H1 (cell line): ENCODE measurements at regions not wholly inside any gene's neighbourhood (a gene's known extent, or its start where the extent isn't known, plus 50 kb on each side); places are given as distances from the start of the nearest gene placed in this dataset.

Experiments used
- CTCF ChIA-PET: fragments of 300-600 bp; sonication (Branson Sonifier 250); formaldehyde crosslinking; loops from one replicate; lab custom pipeline; 2021; ENCODE audit not compliant: partially characterized antibody; lab: Charles Lee
- POLR2A ChIA-PET: fragments of 300-600 bp; sonication (Branson Sonifier 250); formaldehyde crosslinking; loops from one replicate; lab custom pipeline; 2021; ENCODE audit warnings: inconsistent platforms; ENCODE audit not compliant: partially characterized antibody; lab: Charles Lee
- DNase-seq, 2 experiments: peaks; one replicate each; pipeline versions ENCODE4 v3.0.0 to v3.0.0-alpha.2; 2010 to 2022; ENCODE audit warnings: low spot score in 2 of 2, low read depth in 1 of 2, mixed read lengths in 1 of 2
- FAIRE-seq: peaks from 2 replicates; lab custom pipeline; 2011; peaks lifted over from hg19 to GRCh38; lab: Jason Lieb, UNC
- H2AFZ ChIP-seq: 2 replicates; pipeline ENCODE4 v1.8.1; 2012; ENCODE audit warnings: low read length, inconsistent platforms
- H2AK5ac ChIP-seq: 2 replicates; pipeline ENCODE4 v1.6.1; 2013; ENCODE audit warnings: low read depth, low read length
- H2BK120ac ChIP-seq: replicated peaks from 2 replicates; pipeline ENCODE3; 2013; ENCODE audit warnings: low read depth, low read length, inconsistent platforms
- H2BK12ac ChIP-seq: 2 replicates; pipeline ENCODE4 v1.6.1; 2013; ENCODE audit warnings: low read depth, low read length
- H2BK15ac ChIP-seq: 2 replicates; pipeline ENCODE4 v1.6.1; 2013; ENCODE audit warnings: low read length
- H2BK20ac ChIP-seq: 2 replicates; pipeline ENCODE4 v1.6.1; 2013; ENCODE audit warnings: low read length
- H2BK5ac ChIP-seq: 2 replicates; pipeline ENCODE4 v1.6.1; 2013; ENCODE audit warnings: low read depth, low read length
- H3K14ac ChIP-seq: 2 replicates; pipeline ENCODE4 v1.6.1; 2013; ENCODE audit warnings: inconsistent platforms; ENCODE audit not compliant: insufficient read length
- H3K18ac ChIP-seq: 2 replicates; pipeline ENCODE4 v1.6.1; 2013; ENCODE audit warnings: low read length; ENCODE audit errors: extremely low read depth
- H3K23ac ChIP-seq: 2 replicates; pipeline ENCODE4 v1.6.1; 2013; ENCODE audit warnings: inconsistent platforms; ENCODE audit not compliant: insufficient read length
- H3K23me2 ChIP-seq: 2 replicates; pipeline ENCODE4 v1.6.1; 2013; ENCODE audit warnings: low read depth, low read length
- H3K27ac ChIP-seq: 2 replicates; pipeline ENCODE4 v1.6.1; 2011; ENCODE audit warnings: low read depth, low read length, inconsistent platforms
- H3K27me3 ChIP-seq, 4 experiments: replicated peaks in 1 of 4; 1 replicate in 1 of 4; 2 replicates in 3 of 4; pipeline versions ENCODE4 v1.6.1 to v1.8.1; 2011 to 2013; ENCODE audit warnings: low read length in 3 of 4, mild to moderate bottlenecking in 3 of 4, inconsistent platforms in 2 of 4, mixed read lengths in 2 of 4, moderate library complexity in 1 of 4; ENCODE audit not compliant: control insufficient read depth in 3 of 4, insufficient read depth in 3 of 4; ENCODE audit errors: extremely low read depth in 1 of 4
- H3K36me3 ChIP-seq, 4 experiments: 2 replicates each; pipeline versions ENCODE4 v1.6.1 to v1.8.1; 2011 to 2013; ENCODE audit warnings: mild to moderate bottlenecking in 4 of 4, low read length in 3 of 4, moderate library complexity in 2 of 4, control low read depth in 1 of 4, inconsistent platforms in 1 of 4; ENCODE audit not compliant: insufficient read depth in 4 of 4, control insufficient read depth in 2 of 4
- H3K4ac ChIP-seq: replicated peaks from 2 replicates; pipeline ENCODE3; 2013; ENCODE audit warnings: low read length, low read depth, mixed read lengths, inconsistent platforms; ENCODE audit not compliant: insufficient read length
- H3K4me1 ChIP-seq, 4 experiments: replicated peaks in 1 of 4; 1 replicate in 1 of 4; 2 replicates in 3 of 4; pipeline versions ENCODE4 v1.6.1 to v1.8.1; 2011 to 2013; ENCODE audit warnings: low read length in 3 of 4, inconsistent platforms in 2 of 4, mixed read lengths in 1 of 4; ENCODE audit not compliant: insufficient read depth in 4 of 4, control insufficient read depth in 3 of 4
- H3K4me2 ChIP-seq, 2 experiments: 2 replicates each; pipeline versions ENCODE4 v1.6.1 to v1.8.1; 2011 to 2013; ENCODE audit warnings: low read depth in 2 of 2, low read length in 2 of 2, control low read depth in 1 of 2, inconsistent platforms in 1 of 2, mild to moderate bottlenecking in 1 of 2; ENCODE audit not compliant: insufficient read depth in 1 of 2
- H3K4me3 ChIP-seq, 4 experiments: fragments of 200-600, 300-600 bp in 1 of 4; sonication (generic), shearing (Covaris generic), sonication (Bioruptor Twin) in 1 of 4; 2 replicates each; pipeline versions ENCODE4 v1.5.1 to v1.8.1; 2011 to 2016; ENCODE audit warnings: low read length in 4 of 4, low read depth in 3 of 4, control low read depth in 2 of 4, inconsistent platforms in 2 of 4, mild to moderate bottlenecking in 2 of 4, mixed read lengths in 1 of 4, moderate library complexity in 1 of 4; ENCODE audit not compliant: insufficient read depth in 2 of 4; ENCODE audit errors: extremely low read depth in 1 of 4
- H3K56ac ChIP-seq: replicated peaks from 2 replicates; pipeline ENCODE3; 2013; ENCODE audit warnings: low read depth, mild to moderate bottlenecking, mixed read lengths, low read length, inconsistent platforms; ENCODE audit not compliant: insufficient read length
- H3K79me1 ChIP-seq: 2 replicates; pipeline ENCODE4 v1.6.1; 2013; ENCODE audit warnings: low read depth, low read length, control low read depth
- H3K79me2 ChIP-seq, 2 experiments: 2 replicates each; pipeline versions ENCODE4 v1.6.1 to v1.8.1; 2012 to 2013; ENCODE audit warnings: low read length in 2 of 2, mild to moderate bottlenecking in 2 of 2, inconsistent platforms in 1 of 2; ENCODE audit not compliant: insufficient read depth in 2 of 2, control insufficient read depth in 1 of 2
- H3K9ac ChIP-seq, 4 experiments: replicated peaks in 1 of 4; 1 replicate in 1 of 4; 2 replicates in 3 of 4; pipeline versions ENCODE4 v1.6.1 to v1.8.1; 2011 to 2013; ENCODE audit warnings: low read depth in 3 of 4, low read length in 3 of 4, control low read depth in 2 of 4, mild to moderate bottlenecking in 2 of 4, moderate library complexity in 2 of 4, inconsistent platforms in 1 of 4; ENCODE audit errors: extremely low read depth in 1 of 4
- H3K9me3 ChIP-seq, 2 experiments: 2 replicates each; pipeline versions ENCODE4 v1.6.1 to v1.8.1; 2012 to 2013; ENCODE audit warnings: mild to moderate bottlenecking in 2 of 2, moderate library complexity in 2 of 2, control low read depth in 1 of 2, inconsistent platforms in 1 of 2, low read depth in 1 of 2, low read length in 1 of 2, mixed read lengths in 1 of 2; ENCODE audit not compliant: insufficient read depth in 2 of 2
- H4K20me1 ChIP-seq, 2 experiments: replicated peaks in 1 of 2; 2 replicates each; pipeline versions ENCODE3 to v1.8.1; 2011 to 2013; ENCODE audit warnings: inconsistent platforms in 2 of 2, low read length in 2 of 2, mild to moderate bottlenecking in 1 of 2; ENCODE audit not compliant: insufficient read depth in 2 of 2, control insufficient read depth in 1 of 2
- H4K5ac ChIP-seq: 2 replicates; pipeline ENCODE4 v1.6.1; 2013; ENCODE audit warnings: low read length, low read depth, mixed read lengths, inconsistent platforms; ENCODE audit not compliant: insufficient read length
- H4K8ac ChIP-seq: 2 replicates; pipeline ENCODE4 v1.8.0; 2013; ENCODE audit warnings: mild to moderate bottlenecking, moderate library complexity, low read length, inconsistent platforms; ENCODE audit not compliant: insufficient read depth; ENCODE audit errors: extremely low read depth
- H4K91ac ChIP-seq: replicated peaks from 2 replicates; pipeline ENCODE3; 2013; ENCODE audit warnings: low read length, mixed read lengths, inconsistent platforms; ENCODE audit not compliant: insufficient read length
- ASH2L ChIP-seq: fragments of 200-600, 300-600 bp; sonication (generic); IDR thresholded peaks from one replicate; pipeline ENCODE4 v1.7.1; 2017; ENCODE audit warnings: low read length
- CBX5 ChIP-seq: fragments of 300-800, 300-1000 bp; sonication (generic); IDR thresholded peaks from 2 replicates; pipeline ENCODE4 v1.7.1; 2016; ENCODE audit warnings: antibody characterized with exemption, low read length, low read depth
- CHD2 ChIP-seq: IDR thresholded peaks from 2 replicates; pipeline ENCODE4 v1.6.1; 2012; ENCODE audit warnings: low read length, improper control_type of control experiment
- CREB1 ChIP-seq: IDR thresholded peaks from 2 replicates; pipeline ENCODE4 v1.6.1; 2012; ENCODE audit warnings: inconsistent platforms
- CTBP2 ChIP-seq: IDR thresholded peaks from 2 replicates; pipeline ENCODE4 v1.7.0; 2011; ENCODE audit warnings: borderline replicate concordance, mild to moderate bottlenecking, moderate library complexity, mixed read lengths, low read length; ENCODE audit not compliant: insufficient read depth, insufficient read length
- FOSL1 ChIP-seq: IDR thresholded peaks from 2 replicates; pipeline ENCODE4 v1.6.1; 2011; ENCODE audit warnings: mild to moderate bottlenecking, low read depth, low read length, moderate library complexity; ENCODE audit not compliant: insufficient read depth
- GTF2F1 ChIP-seq: IDR thresholded peaks from 2 replicates; pipeline ENCODE4 v1.6.1; 2012; ENCODE audit warnings: low read depth, low read length, improper control_type of control experiment, borderline replicate concordance
- JUN ChIP-seq: IDR thresholded peaks from 2 replicates; pipeline ENCODE4 v1.6.1; 2011; ENCODE audit warnings: low read depth, mild to moderate bottlenecking, improper control_type of control experiment, low read length
- JUND ChIP-seq: IDR thresholded peaks from 2 replicates; pipeline ENCODE4 v1.6.1; 2011; ENCODE audit warnings: mild to moderate bottlenecking, improper control_type of control experiment, low read length
- KDM1A ChIP-seq: fragments of 200-600, 300-600 bp; sonication (generic); IDR thresholded peaks from 2 replicates; pipeline ENCODE4 v1.7.1; 2016; ENCODE audit warnings: mild to moderate bottlenecking, low read length, borderline replicate concordance
- RBBP5 ChIP-seq: IDR thresholded peaks from 2 replicates; pipeline ENCODE4 v1.7.1; 2012; ENCODE audit warnings: low read depth, mild to moderate bottlenecking, inconsistent platforms, low read length, moderate library complexity, borderline replicate concordance
- SIRT6 ChIP-seq: IDR thresholded peaks from one replicate; pipeline ENCODE4 v1.7.1; 2012; ENCODE audit warnings: low read length, inconsistent platforms
- SP4 ChIP-seq: IDR thresholded peaks from 2 replicates; pipeline ENCODE4 v1.6.1; 2012; ENCODE audit warnings: low read length, inconsistent platforms
- SRF ChIP-seq: IDR thresholded peaks from 2 replicates; pipeline ENCODE4 v1.6.1; 2011; ENCODE audit warnings: mild to moderate bottlenecking, low read depth, low read length, moderate library complexity
- SUZ12 ChIP-seq: fragments of 200-600 bp; sonication (generic); IDR thresholded peaks from 2 replicates; pipeline ENCODE4 v1.6.1; 2012; ENCODE audit warnings: mild to moderate bottlenecking, inconsistent platforms, low read length, moderate library complexity, mixed read lengths
- WGBS, 2 experiments: shearing (Covaris generic) in 1 of 2; methylation state at CpG; one replicate each; pipeline versions ENCODE4 v1.1.6 to v1.1.7; 2013 to 2015; ENCODE audit warnings: low lambda C conversion rate in 2 of 2, mixed read lengths in 2 of 2, inconsistent platforms in 1 of 2, low coverage in 1 of 2, missing lambda C conversion rate in 1 of 2; ENCODE audit not compliant: insufficient replicate concordance in 2 of 2, insufficient coverage in 1 of 2, insufficient read length in 1 of 2; ENCODE audit errors: extremely low coverage in 1 of 2, missing lambda C conversion rate in 1 of 2; 5-methylcytosine and 5-hydroxymethylcytosine counted together
- TF ChIP-seq, protein P1 (sequence below): IDR thresholded peaks from 2 replicates; pipeline ENCODE4 v1.6.1; 2012; ENCODE audit warnings: inconsistent platforms

DNA sequence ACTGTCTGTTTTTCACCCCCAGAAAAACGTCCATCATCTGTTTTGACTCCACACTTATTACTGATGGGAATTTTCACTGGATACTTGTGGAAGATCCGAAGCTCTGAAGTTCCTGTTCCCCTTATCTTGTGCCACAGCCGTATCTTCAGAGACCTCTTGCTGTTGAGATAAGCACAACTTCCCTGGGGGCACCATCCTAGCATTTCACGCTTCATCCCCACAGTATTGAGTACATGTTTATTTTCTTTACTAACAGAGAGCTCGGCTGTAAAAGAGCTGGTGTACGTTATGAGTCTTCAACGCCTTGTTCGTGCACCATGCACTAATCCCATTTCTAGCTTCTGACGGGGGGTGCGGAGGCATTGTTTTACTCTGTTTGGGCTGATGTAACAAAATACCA, 813.6 kb upstream of the EEF2KMT start:
- no peak overlapping the region for H3K56ac ChIP-seq
- peaks cover 0 to 3% (median under 1%) of the 10 kb centered on the region in 4 experiments; a peak in 1 of 7 replicates for H3K4me1 ChIP-seq
- H3K9me3 ChIP-seq = no peaks in the 10 kb centered on the region
- no peak overlapping the region for H2BK5ac ChIP-seq
- 84% methylated on average over 10 of the region's 10 CpGs; no CpG with 5 or more reads in 1 of the 2 experiments for WGBS, 2 experiments
- no peak overlapping the region for H2AFZ ChIP-seq
- ChIA-PET POLR2A (interaction anchor here (1.1 kb wide), 1 partner anchor 16 kb away, joined by 3 read pairs; no protein-coding TSS in a partner anchor), CTCF (interaction anchor here (0.7 to 2.2 kb wide), 7 partner anchors 8 to 235 kb away, joined by 3 to 5 read pairs (median 3); no protein-coding TSS in a partner anchor)
- FAIRE-seq = no peak
- H2BK20ac ChIP-seq = no peak overlapping the region
- no peak for DNase-seq
- no peaks in the 10 kb centered on the region for H3K36me3 ChIP-seq
- no peak overlapping the region for H3K18ac ChIP-seq
- H3K79me1 ChIP-seq = no peaks in the 10 kb centered on the region
- no peak overlapping the region for H4K8ac ChIP-seq
- no peak overlapping the region for H3K27ac ChIP-seq
- no peak overlapping the region for H3K4ac ChIP-seq
- H3K27me3 ChIP-seq = no peaks in the 10 kb centered on the region
- H4K5ac ChIP-seq = no peak overlapping the region
- no peak overlapping the region for H3K14ac ChIP-seq
- no peak overlapping the region for H3K4me3 ChIP-seq
- no peak overlapping the region for H3K4me2 ChIP-seq
- H3K9ac ChIP-seq = no peak overlapping the region
- H2BK120ac ChIP-seq = no peak overlapping the region
- no peak overlapping the region for H2AK5ac ChIP-seq
- H4K20me1 ChIP-seq = no peaks in the 10 kb centered on the region
- no peak overlapping the region for H3K23ac ChIP-seq
- H3K23me2 ChIP-seq = no peaks in the 10 kb centered on the region
- no peaks in the 10 kb centered on the region for H3K79me2 ChIP-seq
- no peak overlapping the region for H2BK12ac ChIP-seq
- H4K91ac ChIP-seq = no peak overlapping the region
- H2BK15ac ChIP-seq = no peak overlapping the region
- no peak for TF ChIP-seq JUN
- no peak for TF ChIP-seq SP4
- TF ChIP-seq CBX5 = no peak
- no peak for TF ChIP-seq FOSL1
- TF ChIP-seq ASH2L = no peak
- no peak for TF ChIP-seq SRF
- no peak for TF ChIP-seq JUND
- TF ChIP-seq CTBP2 = no peak
- no peak for TF ChIP-seq RBBP5
- TF ChIP-seq, protein P1, sequence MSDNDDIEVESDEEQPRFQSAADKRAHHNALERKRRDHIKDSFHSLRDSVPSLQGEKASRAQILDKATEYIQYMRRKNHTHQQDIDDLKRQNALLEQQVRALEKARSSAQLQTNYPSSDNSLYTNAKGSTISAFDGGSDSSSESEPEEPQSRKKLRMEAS = no peak
- no peak for TF ChIP-seq CREB1
- TF ChIP-seq SUZ12 = no peak
- no peak for TF ChIP-seq SIRT6
- TF ChIP-seq CHD2 = no peak
- no peak for TF ChIP-seq KDM1A
- TF ChIP-seq GTF2F1 = no peak
